ENCODE measurements at regions not wholly inside any gene's neighbourhood (a gene's known extent, or its start where the extent isn't known, plus 50 kb on each side); places are given as distances from the start of the nearest gene placed in this dataset.

DNA sequence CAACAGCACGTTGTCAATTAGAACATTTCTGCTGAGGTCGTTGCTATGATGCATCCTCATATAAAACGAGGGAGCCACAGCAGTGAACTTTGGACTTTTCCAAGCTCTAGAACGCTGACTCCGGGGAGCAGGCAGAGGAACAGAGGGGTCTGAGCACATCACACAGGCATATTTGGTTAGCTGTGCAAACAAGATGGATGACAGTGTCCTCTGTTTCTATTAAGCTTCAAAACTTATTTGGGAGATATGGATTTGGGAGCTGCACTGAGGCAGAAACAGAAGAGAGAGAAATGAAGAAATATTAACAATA lies 278.0 kb upstream of the TBL1XR1 start:
- TF ChIP-seq, protein P1, sequence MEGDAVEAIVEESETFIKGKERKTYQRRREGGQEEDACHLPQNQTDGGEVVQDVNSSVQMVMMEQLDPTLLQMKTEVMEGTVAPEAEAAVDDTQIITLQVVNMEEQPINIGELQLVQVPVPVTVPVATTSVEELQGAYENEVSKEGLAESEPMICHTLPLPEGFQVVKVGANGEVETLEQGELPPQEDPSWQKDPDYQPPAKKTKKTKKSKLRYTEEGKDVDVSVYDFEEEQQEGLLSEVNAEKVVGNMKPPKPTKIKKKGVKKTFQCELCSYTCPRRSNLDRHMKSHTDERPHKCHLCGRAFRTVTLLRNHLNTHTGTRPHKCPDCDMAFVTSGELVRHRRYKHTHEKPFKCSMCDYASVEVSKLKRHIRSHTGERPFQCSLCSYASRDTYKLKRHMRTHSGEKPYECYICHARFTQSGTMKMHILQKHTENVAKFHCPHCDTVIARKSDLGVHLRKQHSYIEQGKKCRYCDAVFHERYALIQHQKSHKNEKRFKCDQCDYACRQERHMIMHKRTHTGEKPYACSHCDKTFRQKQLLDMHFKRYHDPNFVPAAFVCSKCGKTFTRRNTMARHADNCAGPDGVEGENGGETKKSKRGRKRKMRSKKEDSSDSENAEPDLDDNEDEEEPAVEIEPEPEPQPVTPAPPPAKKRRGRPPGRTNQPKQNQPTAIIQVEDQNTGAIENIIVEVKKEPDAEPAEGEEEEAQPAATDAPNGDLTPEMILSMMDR (conservative IDR thresholded peaks at IDR 0.05; ENCODE audit: low read length) = no peak
- H3K4me3 ChIP-seq (ENCODE audit: low read length) = no peak overlapping the region
- DNase-seq (ENCODE audit: low read depth) = no peak

DNA sequence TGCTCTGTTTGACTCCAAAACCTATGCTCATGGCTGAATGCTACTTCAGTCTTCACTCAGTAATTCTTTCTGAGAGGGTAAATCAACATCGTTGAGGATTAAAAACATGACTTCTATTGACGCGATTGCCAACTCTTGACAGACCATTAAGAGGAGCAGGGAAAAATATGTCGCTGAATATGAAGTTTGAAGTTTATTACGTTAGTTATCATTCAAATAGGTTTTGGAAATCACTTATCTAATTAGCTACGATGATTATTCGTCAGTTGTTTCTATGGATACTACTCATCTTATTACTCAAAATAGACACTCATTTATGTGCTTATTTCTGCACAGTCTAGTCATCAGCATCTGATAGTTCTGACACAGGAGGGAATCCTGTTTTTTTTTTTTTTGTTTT lies 279.2 kb upstream of the TBL1XR1 start:
- no peak for DNase-seq (ENCODE audit: low read depth)
- H3K4me3 ChIP-seq (ENCODE audit: low read length) = no peak overlapping the region
- TF ChIP-seq, protein P1 (conservative IDR thresholded peaks at IDR 0.05; ENCODE audit: low read length) = no peak

DNA sequence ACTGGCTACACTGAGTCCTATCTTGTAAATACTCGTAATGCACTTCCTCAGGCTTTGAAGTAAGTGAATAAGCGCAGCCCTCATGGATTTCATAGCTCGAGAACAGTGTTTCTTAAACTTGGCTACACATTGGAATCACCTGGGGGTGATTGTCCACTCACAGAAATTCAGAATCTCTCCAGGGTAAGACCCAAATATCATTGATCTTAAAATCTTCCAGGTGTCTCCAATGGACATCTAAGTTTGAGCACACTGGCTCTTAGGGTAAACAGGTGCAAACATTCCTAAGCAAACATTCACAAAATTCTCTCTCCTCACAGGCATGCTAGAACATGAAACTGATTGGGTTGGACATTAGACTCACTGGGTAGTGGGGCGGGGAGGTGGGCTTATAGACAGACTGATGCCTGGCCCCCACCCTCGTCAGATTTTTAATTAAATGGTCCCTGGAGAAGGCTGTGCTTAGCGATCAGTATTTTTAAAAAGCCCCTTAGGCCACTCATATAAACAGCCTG lies 279.7 kb upstream of the TBL1XR1 start:
- no peak for DNase-seq (ENCODE audit: low read depth)
- H3K4me3 ChIP-seq (ENCODE audit: low read length) = no peak overlapping the region
- TF ChIP-seq, protein P1 (conservative IDR thresholded peaks at IDR 0.05; ENCODE audit: low read length) = no peak

DNA sequence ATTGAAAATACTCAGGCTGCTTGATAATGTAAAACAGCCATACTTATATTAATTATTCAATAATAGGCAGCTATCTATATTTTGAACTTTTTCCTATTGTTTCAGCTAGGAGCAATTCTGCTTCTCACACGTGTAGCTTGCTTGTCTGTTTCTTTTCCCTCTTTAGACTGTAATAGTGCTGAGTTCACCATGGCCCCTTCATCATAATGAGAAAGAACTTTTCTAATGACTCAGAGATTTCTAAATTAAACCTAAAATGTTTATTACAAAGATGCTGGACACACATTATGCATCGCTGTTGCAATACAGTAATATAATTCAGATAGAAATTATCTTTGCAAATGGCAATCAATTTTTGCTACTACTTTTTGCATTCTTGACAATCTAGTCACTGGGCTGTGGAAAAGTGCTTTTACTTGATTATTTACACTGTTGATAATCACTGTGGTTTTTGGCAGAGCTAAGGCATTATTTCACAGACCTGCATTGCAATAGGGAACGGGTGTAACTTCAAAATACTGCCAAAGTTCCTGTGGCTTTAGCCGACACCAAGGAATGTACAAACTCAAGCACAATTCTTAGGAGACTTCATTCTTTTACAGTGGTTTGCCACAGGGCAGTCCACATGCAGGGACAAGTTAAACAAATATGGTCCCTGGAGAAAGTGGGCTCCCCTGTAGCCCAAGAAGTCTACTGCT lies 281.0 kb upstream of the TBL1XR1 start:
- H3K4me3 ChIP-seq (ENCODE audit: low read length) = no peak overlapping the region
- TF ChIP-seq, protein P1 (conservative IDR thresholded peaks at IDR 0.05; ENCODE audit: low read length) = no peak
- peak; percentile 100 for DNase-seq (ENCODE audit: low read depth)

DNA sequence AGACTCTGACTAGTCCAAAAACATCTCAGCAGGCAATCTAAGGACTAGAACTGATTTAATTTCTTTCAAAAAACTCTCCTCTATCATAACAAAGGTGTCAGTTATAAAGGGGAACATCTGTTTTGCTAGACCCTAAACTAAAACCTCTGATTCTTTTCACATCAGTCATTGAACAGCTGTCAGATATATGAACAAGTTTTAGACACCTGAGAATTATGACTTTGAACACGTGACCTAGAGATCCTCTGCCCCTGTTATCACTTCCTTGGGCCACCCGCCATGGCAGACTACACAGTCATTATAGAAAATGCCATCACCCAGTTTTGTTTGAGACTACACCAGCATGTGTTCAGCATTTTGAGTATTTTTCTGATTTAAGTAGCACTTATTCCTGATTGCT lies 282.3 kb upstream of the TBL1XR1 start:
- TF ChIP-seq, protein P1 (conservative IDR thresholded peaks at IDR 0.05; ENCODE audit: low read length) = no peak
- H3K4me3 ChIP-seq (ENCODE audit: low read length) = no peak overlapping the region
- no peak for DNase-seq (ENCODE audit: low read depth)

DNA sequence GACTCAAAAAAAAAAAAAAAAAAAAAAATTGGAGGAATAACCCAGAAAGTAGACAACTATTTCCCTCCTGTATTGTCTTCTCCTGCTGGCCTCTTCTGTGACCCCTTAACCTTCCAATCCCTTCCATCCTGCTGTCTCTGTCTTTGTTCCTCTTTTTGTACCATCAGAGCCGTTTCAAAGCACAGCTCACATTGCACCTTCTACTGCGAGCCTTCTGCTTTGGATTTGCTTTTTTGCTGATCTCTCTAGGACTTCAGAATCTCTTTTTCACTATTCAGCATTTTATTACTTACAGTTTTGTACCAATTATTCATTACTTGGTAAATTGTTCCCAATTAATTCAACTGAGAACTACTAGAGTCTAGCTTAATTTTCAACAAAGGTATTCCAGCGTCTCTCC lies 284.0 kb upstream of the TBL1XR1 start:
- no peak overlapping the region for H3K4me3 ChIP-seq (ENCODE audit: low read length)
- DNase-seq (ENCODE audit: low read depth) = no peak
- TF ChIP-seq, protein P1 (conservative IDR thresholded peaks at IDR 0.05; ENCODE audit: low read length) = no peak

DNA sequence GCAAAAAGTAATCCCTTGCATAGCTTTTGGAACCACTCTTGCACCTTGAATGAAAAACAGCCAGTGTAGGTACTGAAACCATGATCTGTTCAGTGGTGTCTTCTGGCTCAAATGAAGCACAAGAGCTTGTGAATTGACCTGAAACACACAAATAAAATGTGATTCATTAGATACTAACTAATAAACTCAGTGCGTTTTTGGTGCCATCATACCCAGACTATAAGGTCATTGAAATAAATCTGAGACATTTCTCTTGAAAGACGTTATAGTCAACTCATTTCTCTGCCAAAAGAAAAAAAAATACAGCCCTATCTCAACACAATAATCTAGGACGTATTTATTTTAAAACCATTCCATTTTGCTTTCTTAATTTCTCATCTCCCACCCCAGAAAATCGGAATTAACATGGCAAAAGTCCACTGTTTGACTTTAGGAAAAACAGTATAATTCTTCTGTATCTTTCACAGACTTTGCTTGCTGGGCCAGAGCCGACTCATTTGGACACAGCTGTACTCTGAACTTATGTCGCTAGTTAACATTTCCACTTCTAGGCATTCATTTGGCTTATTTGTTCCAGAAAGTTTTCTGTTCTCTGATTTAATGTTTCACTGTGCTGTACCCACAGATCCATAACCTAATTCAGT lies 284.9 kb upstream of the TBL1XR1 start:
- peak; percentile 46 for DNase-seq (ENCODE audit: low read depth)
- no peak overlapping the region for H3K4me3 ChIP-seq (ENCODE audit: low read length)
- TF ChIP-seq, protein P1 (conservative IDR thresholded peaks at IDR 0.05; ENCODE audit: low read length) = no peak

Data from AG10803 (cell line).